Stimulated activated CD8-positive, alpha-beta memory T cell treated with anti-CD3 and anti-CD28 coated beads, Interleukin-2, amount 100 ng/mL, for 1 hour (primary cell): ENCODE measurements at regions not wholly inside any gene's neighbourhood (a gene's known extent, or its start where the extent isn't known, plus 50 kb on each side); places are given as distances from the start of the nearest gene placed in this dataset.

Source experiments
- DNase-seq, 2 donors: peaks; one replicate each; pipeline ENCODE4 v3.0.0-alpha.2; 2020; ENCODE audit warnings: low read depth in 2 of 2

- no peak for DNase-seq
Observed at GRCh38 chr10:3428826-3429225, 256.2 kb upstream of the PITRM1 start.

GRCh38 chr10:3427950-3428354, 255.4 kb upstream of the PITRM1 start:
- DNase-seq = no peak

GRCh38 chr10:3427347-3427746, 254.8 kb upstream of the PITRM1 start:
- no peak for DNase-seq

GRCh38 chr10:3426190-3426845, 253.7 kb upstream of the PITRM1 start:
- no peak for DNase-seq

- no peak for DNase-seq
Observed at GRCh38 chr10:3425716-3426115, 253.1 kb upstream of the PITRM1 start.

GRCh38 chr10:3425261-3425660, 252.7 kb upstream of the PITRM1 start:
- DNase-seq = no peak

GRCh38 chr10:3424111-3424851, 251.7 kb upstream of the PITRM1 start:
- no peak for DNase-seq

GRCh38 chr10:3423384-3423783, 250.8 kb upstream of the PITRM1 start:
- DNase-seq = no peak

- DNase-seq = no peak
Observed at GRCh38 chr10:3422282-3422681, 249.7 kb upstream of the PITRM1 start.

GRCh38 chr10:3421537-3422257, 249.1 kb upstream of the PITRM1 start:
- DNase-seq = no peak

GRCh38 chr10:3420527-3421469, 248.2 kb upstream of the PITRM1 start:
- no peak for DNase-seq

- DNase-seq = no peak
Observed at GRCh38 chr10:3419719-3420495, 247.3 kb upstream of the PITRM1 start.

- DNase-seq = no peak
Observed at GRCh38 chr10:3418926-3419325, 246.3 kb upstream of the PITRM1 start.

GRCh38 chr10:3418041-3418754, 245.6 kb upstream of the PITRM1 start:
- DNase-seq = no peak

GRCh38 chr10:3417096-3417495, 244.5 kb upstream of the PITRM1 start:
- no peak for DNase-seq

- DNase-seq = no peak
Observed at GRCh38 chr10:3415878-3416605, 243.5 kb upstream of the PITRM1 start.

GRCh38 chr10:3415038-3415736, 242.6 kb upstream of the PITRM1 start:
- no peak for DNase-seq

GRCh38 chr10:3414667-3415023, 242.1 kb upstream of the PITRM1 start:
- DNase-seq = no peak
